Caki2 (cell line): ENCODE measurements at regions not wholly inside any gene's neighbourhood (a gene's known extent, or its start where the extent isn't known, plus 50 kb on each side); places are given as distances from the start of the nearest gene placed in this dataset.
"Not testable (repeated sequence)": the region's sequence is repeated elsewhere in the genome, so short reads cannot be mapped to it uniquely, and the experiment has no call there.

Experiments used
- DNase-seq: peaks from one replicate; pipeline ENCODE4 v3.0.0-alpha.2; 2015; ENCODE audit warnings: low read depth
- in situ Hi-C: cut with HindIII; loops from 2 replicates; pipeline ENCODE4 v1.10.0; 2016; ENCODE audit warnings: low sequenced_read_pairs, low pct_unique_long_range_greater_than_20kb, mixed read lengths

DNA sequence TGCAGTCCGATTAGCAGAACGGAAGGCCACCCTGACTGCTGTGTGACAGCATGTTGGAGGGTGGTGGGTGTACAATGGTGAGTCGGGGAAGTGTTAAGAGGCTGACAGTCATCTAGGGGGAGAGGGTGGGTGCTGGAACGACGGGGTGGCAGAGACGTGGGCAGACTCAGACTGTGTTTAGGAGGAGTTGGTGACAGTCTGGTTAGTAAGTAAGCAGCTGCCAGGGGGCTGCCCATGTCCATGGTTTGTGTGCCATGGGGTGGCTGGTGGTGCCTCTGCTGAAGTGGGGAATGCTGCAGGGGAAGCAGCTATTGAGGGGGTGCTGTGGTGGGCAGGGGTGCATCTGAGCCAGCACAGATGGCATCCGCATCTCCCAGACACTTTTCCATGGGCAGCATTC lies 51.3 kb upstream of the BOD1 start:
- no peak for DNase-seq
- in situ Hi-C loops, result no loop called here

DNA sequence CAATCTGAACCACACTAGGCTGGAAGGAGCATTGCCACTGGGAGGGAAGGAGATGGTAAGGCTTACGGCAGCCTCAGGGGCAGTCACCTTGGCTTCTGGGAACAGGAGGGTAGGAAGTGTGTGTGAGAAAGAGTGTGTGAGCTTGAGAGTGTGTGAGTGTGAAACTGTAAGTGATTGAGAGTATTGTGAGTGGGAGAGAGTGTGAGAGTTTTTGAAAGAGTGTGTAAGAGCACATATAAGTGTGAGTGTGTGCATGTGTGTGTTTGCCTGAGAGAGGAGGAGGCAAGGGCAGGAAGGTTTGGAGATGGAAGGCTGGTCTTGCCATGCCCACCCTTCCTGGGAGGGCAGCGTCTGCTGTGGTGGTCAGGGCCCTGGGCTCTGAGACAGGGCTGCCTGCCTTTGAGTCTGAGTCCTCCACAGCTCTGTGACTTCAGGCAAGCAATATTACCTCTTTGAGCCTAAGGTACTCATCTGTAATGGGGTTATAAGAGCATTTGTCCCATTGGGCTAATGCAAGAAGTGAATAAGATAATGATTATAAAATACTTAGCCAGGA lies 51.9 kb upstream of the BOD1 start:
- DNase-seq, result no peak
- in situ Hi-C loops, result no loop called here

DNA sequence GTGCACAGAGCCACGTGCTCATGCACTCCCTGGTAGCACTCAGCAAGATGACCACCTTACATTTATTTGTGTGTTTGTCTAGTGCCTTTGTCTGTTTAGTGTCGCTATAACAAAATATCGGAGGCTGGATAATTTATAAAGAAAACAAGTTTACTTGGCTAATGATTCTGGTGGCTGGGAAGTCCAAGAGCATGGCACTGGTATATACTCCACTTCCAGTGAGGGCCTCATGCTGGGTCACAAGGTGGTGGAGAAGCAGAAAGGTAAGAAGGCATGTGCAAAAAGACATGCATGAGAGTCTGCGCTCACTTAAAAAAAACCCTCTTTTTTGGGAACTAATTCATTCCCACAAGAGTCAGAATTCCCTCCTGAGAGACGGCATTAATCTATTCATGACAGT lies 52.5 kb upstream of the BOD1 start:
- DNase-seq, result no peak
- in situ Hi-C loops, result no loop called here

DNA sequence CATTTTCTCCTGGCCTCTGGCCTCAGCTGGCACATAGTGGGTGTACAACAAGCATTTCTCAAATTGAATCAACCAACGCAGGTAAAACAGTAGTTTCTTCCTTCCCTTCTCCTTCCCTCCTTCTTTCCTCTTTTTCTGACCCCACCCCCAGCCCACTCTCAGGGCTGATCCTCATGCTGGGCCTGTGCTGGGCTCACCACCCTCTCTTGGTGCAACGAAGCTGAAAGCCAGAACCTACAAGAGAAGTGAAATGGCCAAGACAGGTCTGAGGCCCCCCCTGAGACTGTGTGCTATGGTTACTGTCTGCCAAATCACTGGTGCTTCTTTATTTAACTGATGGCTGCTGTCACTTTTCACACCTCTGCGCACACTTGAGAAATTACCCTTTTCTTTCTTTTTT lies 53.0 kb upstream of the BOD1 start:
- in situ Hi-C loops, result no loop called here
- DNase-seq, result no peak

DNA sequence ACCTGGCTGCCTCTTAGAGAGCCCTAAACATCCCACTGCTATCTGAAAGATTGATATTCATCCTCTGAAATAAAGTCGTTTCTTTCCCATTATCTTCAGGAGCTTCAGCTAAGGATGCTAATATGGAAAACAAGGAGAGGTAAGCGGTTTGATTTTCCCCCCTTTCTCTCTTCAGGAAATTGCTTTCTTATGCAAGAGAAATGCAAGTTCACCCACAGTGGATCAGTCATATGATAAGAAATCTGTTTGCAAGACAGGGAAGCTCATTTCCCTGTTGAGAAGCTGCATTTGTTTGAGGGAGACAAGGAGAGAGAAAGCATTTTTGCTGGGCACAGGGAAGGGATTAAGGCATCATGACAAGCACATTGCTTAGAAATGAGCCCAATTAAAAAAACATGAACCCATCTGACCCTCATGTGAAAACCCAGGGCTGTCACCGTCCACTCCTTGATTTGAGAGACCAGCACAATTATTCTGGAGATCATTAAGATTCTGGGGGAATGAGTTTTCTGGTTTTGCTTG lies 53.7 kb upstream of the BOD1 start:
- in situ Hi-C loops, result no loop called here
- DNase-seq, result peak; percentile 13

DNA sequence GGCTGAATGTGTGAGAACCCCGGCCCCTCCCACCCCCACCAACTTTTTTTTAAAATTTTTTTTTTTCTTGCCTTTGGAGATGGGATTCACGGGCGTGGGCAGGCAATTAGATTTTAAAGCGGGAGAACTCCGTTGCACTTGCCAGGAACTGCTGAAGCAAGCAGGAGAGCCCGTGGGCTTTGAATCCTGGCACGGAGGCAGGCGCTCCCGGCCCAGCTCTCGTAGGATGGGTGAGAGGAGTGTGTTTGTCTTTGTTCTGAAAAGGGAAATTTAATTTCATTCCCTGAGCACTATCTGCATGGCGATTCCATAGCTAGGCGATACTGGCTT lies 54.3 kb upstream of the BOD1 start:
- no peak for DNase-seq

DNA sequence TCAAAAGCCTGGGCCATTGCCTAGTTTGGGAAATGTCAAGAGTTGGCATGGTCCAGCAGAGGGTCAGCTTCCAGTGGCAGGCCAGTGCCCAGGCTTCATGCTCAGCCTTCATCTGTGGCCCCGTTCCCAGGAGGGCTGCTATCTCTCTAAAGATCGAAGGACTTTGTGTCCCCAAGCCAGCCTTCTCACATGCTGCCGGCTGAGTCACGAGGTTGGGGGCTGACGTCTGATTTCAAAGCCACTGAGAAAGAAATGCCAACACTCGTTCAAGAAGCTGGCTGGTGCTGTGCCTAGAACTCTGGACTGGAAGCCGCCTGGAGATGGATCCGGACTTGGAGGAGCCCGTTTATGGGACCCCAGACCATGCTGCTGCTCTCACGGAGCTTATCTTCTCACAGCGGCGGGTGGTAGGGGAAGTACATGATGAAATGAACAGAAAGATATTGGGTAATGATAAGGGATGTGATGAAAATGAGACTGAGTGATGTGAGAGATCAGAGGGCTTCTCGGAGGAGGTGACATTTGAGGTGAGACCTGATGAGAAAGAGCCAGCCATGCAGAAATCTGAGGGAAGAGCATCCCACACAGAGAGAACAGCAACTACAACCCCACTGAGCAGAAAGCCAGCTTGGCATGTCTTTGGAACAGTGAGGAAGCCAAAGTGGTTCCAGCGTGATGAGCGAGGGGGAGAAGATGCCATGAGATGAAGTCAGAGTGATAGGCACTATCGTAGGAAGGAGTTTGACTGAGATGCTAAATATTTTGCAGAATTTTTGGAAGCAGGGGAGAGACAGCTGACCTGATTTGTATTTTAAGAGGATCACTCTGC lies 54.9 kb upstream of the BOD1 start:
- in situ Hi-C loops, result no loop called here
- DNase-seq, result no peak

More for the DNA sequence above, 54.3 kb upstream of the BOD1 start:
- in situ Hi-C loops, result no loop called here

DNA sequence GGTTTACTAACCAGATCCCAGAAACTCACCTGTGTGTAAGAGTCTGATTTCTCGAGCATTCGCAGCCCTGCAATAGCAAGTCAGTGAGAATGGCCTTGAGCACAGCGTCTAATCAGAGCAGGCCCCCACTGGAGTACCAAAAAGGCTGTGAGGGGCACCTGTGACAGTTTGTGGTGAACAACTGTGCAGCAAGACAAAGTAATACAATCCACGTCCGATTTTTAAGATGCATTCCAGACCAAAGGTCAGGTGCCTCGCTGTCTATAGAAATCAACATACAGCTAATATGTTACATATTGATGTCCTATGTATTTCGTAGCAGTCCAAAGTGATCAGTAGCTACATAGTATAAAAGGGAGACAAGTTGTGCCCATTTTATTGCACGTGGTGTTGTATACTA lies 55.7 kb upstream of the BOD1 start:
- DNase-seq, result no peak
- in situ Hi-C loops, result no loop called here

DNA sequence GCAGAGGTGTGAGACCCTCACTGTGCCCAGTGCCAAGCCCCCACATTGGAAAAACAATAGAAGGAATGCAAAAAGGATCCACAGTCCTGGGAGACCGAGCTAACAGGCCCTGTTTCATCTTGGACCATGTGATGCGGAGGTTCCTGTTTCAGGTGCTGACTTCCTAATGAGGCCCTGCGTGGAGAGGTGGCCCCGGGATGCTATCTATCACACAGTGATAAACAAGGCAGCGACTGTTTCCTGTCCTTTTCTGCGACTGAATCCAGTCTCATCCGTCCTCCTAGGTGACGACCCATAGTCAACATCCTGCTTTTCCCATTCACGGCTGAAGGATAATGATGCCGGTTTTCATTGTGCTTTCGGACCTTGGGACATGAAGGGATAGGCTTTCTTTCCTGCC lies 56.4 kb upstream of the BOD1 start:
- in situ Hi-C loops, result no loop called here

DNA sequence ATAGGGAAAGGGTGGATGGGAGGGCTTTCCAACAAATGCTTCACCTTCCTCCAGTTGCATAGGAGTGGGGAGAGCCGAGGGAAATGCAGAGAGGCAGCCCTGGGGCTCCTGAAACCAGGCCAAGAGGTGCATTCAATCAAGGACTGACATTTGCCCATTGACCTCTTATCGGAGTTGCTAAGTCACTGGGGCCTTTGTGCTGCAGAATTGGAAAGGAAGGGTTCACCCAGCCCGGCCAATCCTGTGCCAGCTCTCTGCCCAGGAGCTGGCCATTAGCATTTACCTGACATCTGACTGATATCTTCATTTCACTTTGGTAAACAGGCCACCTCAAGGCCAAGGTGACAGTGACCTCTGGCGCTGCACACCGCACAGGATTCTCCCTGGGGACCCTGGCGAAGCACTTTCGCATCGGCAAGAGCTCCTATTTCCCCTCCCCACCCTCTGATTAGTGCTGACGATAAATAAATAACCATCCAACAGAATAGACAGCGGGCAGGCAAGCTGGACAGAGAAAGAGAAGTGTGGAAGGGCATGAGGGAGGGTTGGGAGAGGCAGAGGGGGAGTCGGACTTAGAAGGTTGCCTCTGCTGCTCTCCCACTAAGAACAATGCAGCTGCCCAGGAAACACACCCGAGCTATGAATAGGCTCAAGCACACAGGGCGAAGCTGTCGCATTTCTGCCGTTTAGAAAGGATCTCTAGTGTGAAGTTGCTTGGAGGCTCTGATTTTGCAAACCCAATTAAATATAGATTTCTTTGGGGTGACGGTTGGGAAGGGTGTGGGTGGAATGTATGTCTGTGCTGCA lies 57.0 kb upstream of the BOD1 start:
- in situ Hi-C loops, result no loop called here
- no peak for DNase-seq

More for the DNA sequence above, 56.4 kb upstream of the BOD1 start:
- DNase-seq, result no peak

DNA sequence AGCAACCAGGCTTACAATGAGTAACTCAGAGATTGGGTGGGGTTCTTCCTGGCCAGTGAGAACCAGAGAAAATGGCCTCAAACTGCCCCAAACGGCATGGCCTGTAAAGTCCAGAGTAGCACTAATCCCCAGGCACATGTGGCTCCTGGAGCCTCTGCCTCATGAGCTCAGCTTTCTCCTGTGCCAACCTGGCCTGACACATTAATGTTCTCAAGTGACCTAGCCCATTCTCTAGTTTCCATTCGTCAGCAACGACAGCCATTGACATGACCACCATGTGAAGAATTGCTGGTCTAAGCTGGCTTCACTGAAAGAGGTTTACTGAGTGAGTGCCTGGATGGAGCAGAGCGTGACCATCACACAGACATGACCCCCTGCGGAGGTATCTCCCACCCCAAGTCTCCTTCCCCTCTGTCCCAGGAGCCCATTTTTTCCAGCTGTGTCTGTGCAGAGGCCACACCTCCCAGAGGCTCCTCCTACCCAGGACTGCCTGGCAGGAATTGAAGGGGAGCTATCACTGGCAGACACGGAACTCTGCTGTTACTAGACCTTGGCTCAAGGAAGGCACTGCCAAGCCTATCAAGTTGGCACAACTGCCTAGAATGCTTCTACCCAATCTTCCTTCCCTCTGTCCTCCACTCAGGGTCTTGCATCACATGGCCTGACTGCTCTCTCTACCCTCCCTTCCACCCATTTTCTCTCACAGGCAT lies 59.0 kb upstream of the BOD1 start:
- DNase-seq, result no peak
- in situ Hi-C loops, result no loop called here

DNA sequence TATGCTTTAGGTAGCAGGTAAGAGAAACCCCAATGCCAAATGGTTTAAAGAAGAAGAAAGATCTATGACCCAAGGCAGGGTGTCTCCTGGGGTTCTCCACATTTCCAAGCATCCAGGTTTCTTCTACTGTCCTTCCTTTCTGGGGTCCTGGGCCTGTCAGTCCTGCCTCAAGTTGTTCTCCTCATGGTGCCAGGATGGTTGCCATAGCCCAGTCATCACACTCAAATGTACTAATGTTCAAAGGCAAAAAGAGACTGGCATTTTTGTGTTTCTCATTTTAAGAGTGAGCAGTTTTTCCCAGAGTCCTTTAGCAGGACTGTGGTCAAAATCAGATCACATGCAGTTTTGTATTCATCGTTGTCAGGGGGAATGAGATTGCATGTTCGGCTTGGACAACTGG lies 59.9 kb upstream of the BOD1 start:
- in situ Hi-C loops, result no loop called here
- DNase-seq, result no peak

DNA sequence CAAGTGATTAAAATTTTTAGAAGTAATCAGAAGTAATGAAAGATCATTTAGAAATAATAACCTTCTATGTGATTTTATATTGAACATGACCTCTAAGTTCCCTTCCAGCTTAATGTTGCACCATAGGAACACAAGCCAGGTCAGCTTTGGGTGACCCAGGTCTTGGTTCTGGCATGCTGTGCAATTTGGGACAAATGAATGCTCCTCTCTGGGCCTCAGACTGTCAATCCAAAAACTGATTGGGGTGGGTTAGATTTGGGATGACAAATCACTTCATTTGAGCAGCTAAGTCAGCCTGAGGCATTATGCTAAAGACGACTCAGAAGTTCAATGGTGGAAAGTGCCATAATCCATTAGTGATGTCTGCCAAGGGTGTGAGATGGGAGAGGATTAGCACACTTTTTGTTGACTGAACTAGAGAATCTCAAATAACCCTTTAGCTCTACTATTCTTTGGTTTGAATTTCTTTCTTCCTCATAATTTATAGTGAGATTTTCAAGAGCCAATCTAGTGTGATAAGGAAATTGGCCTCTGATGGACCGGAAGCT lies 60.7 kb upstream of the BOD1 start:
- in situ Hi-C loops, result no loop called here
- no peak for DNase-seq

DNA sequence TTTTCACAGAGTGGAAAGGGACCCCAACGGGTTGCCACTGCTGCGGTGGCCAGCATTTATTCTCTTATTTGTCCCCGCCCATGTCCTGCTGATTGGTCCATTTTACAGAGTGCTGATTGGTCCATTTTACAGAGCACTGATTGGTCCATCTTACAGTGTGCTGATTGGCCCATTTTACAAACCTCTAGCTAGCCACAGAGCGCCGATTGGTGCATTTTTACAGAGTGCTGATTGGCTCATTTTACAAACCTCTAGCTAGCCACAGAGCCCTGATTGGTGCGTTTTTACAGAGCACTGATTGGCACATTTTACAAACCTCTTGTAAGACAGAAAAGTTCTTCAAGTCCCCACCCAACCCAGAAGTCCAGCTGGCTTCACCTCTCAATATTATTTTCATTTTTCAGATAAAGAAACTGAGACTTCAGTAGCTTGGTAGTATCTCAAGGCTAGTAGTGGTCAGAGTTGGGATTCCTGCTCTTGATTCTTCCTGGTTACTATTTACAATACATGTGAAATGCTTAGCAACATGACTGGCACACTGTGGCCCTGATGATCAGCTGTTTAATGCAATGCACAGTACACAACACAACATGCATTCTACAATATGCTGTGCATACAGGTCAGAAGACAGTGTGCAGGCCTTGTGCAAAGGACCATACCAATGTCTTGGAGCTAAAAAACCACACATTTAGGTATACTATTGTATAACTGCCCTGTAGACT lies 63.6 kb upstream of the BOD1 start:
- in situ Hi-C loops, result no loop called here

DNA sequence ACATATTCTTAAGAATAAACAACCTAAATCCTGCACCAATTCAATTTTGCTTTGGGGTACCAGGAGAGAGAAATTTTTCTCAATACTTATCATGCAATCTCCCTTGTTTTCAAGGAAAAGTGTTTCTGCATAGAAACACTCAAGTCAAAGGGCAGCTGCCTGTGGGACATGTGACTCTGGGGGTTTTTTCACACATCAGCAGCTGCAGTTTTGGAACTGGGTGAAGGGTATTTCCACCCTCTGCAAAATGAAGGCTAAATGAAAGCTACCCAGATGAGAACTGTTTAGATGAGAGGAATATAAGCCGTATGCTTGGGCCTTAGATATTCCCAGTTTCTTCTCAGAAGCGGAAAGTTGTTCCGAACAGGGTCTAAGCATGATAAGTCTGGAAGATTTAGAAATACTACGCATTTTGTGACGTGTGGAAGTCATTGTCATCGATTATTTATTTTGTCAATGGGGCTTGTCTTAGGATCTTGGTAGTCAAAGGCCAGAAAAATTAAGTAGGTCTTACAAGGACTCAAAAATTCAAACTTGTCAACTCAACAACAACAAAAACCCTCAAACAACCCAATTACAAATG lies 64.3 kb upstream of the BOD1 start:
- in situ Hi-C loops, result no loop called here
- no peak for DNase-seq

More for the DNA sequence above, 63.6 kb upstream of the BOD1 start:
- DNase-seq, result no peak

DNA sequence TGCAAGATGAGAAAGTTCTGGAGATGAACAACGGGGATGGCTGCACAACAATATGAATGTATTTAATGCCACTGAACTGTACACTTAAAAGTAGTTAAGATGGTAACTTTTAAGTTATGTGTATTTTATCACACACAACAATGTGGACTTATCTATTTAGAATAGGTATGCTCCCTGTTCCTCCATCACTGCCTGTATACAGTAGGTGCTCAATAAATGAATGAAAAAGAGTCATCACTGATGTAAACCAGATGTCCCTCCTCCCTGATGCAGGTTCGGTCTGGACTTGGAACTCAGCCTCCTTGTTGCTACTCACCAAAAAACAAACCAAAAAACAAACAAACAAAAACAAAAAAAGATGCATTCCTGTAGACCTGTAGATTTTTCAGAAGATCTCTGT lies 65.9 kb upstream of the BOD1 start:
- in situ Hi-C loops, result no loop called here
- no peak for DNase-seq

DNA sequence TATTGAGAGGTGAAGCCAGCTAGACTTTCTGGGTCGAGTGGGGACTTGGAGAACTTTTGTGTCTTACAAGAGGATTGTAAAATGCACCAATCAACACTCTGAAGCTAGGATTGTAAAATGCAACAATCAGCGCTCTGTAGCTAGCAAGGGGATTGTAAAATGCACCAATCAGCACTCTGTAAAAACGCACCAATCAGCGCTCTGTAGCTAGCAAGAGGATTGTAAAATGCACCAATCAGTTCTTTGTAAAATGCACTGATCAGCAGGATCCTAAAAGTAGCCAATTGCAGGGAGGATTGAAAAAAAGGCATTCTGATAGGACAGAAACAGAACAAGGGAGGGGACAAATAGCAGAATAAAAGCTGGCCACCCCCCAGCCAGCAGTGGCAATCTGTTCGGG lies 68.1 kb upstream of the BOD1 start:
- DNase-seq, in situ Hi-C loops: not testable (repeated sequence)

DNA sequence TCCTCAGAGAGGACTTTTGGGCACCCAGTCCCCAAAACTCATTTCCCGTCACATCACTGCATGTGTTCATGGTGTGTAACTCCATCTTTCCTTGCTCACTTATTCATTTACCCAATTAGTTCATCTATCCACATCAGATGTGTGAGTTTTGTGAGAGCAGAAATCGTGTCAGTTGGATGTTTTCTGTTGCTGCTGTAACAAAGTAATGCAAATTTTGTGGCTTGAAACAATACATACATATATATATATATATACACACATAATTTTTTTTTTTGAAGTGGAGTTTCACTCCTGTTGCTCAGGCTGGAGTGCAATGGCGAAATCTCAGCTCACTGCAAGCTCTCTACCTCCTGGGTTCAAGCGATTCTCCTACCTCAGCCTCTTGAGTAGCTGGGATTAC lies 70.5 kb upstream of the BOD1 start:
- in situ Hi-C loops, result no loop called here
- no peak for DNase-seq
